ENCODE measurements at regions not wholly inside any gene's neighbourhood (a gene's known extent, or its start where the extent isn't known, plus 50 kb on each side); places are given as distances from the start of the nearest gene placed in this dataset.

DNA sequence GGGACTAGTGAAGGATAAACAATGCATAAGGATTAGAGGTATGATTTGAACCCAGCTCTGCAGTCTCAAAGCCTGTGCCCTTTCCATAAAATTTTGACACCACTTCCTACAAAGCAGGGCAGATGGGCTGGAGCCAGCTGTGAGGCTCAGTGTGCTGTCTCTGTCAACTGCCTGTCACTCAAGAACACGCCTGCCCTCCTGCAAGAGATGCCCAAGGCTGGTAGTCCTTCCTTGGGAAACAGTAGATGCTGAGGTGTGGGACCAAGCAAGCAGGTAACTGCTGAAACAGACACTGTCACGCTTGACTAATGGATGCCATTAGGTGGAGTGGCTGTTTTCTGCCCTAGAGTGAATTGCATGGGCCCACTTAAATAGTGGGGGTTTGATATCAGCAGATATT, 402.0 kb downstream of the PTPRU start:
- intact Hi-C loops (cut with DNase I) = no loop called here

DNA sequence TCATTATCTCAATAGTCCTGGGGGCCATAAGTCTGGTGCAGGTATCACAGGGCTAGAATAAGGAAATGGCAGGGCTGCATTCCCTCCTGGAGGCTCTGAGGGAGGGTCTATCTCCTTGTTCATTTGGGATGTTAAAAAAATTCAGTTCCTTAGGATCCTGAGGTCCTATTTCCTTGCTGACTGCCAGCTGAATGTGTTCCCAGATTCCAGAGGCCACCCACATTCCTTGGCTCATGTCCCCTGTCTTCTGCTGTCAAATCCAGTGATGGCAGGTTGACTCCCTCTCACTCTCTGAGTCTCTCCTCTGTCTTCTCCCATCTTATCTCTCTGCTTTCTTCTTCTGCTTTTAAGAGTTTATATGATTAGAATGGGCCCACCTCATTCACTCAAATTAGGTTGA, 400.6 kb downstream of the PTPRU start:
- intact Hi-C loops (cut with DNase I) = no loop called here
- DNase-seq = peak in 3 of 42 donors; percentile 10 to 36 (median 10)

More for the DNA sequence above, 402.0 kb downstream of the PTPRU start:
- peak in 3 of 42 donors; percentile 8 to 10 (median 8) for DNase-seq

DNA sequence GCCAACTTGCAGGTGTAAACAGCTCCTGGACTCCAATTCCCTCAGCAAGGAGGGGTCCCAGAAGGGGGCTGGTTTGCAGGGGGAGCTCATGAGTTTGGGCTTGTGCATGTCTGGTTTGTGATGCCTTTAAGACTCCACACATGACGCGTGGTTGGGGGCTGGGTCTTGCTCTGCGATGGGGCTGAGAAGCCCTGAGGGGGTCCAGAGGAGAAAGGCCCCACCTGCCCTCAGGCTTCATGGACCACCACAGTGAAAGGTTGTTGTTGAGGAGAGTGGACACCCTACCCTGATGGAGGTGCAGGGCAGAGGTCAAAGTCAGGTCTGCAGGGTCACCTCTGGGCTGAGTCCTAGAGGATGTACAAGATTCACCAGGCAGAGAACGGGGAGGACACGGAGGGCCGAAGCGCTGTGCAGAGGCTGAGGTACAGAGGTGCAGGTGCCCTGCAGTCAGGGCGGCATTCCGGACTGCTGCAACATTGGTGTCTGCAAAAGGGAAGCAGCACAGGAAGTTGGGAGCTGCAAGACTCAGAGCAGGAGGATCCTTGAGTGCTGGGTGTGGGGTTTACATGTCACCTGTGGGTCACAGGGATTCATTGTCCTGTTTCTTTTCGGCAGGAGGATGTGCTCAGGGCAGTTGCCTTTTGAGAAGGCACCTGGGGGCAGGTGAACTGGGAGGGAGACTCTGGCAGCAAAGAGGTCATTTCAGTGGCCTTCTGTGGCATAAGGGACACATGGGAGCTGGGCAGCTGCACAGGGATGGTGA, 399.4 kb downstream of the PTPRU start:
- intact Hi-C loops (cut with DNase I) = no loop called here
- DNase-seq = peak in 4 of 42 donors; percentile 5 to 25 (median 20)

DNA sequence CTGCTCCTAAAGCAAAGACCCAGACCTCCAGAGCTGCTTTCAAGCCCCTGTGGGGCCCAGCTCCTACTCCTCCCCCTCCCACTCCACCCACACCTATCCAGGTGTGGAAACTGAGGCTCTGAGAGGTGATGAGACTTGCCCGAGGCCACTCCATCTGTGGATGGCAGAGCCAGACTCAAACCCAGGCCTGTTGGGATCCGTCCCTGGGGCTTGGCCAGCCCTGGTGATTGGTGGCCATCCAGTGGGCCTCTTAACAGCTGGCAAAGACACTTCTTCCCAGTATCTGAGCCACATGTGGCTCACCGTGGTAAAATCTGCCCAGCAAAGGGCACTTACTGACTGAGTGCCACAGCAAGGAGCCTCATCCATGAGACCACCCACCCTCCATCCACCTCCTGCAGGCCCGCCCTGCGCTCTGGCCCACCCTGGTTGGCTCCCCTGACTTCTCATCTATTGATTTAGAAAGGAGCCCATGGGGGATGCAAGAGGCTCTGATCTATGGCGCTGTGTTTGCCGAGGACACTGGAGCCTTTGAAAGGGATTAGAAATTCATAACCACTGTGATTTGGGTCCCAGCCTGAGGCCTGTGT, 398.5 kb downstream of the PTPRU start:
- peak in 3 of 42 donors; percentile 7 to 21 (median 17) for DNase-seq
- intact Hi-C loops (cut with DNase I) = no loop called here

DNA sequence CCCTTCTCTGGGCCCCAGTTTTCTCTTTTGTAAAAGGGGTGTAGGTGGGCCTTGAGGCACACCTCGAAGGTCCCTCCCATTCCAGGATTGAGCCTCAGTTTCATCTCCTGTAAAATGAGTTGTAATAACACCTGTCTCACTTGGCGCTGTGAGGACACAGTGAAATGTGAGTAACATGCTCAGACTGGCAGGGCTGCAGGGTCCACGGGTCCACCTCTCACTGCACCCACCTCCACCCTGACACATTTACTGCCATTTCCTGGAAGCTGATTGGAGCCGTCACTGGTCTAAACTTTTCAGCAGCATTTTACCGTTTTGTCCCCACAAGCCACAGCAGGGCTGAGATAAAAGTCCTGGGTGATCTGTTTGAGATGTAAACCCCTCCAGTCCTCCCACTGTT, 398.0 kb downstream of the PTPRU start:
- DNase-seq = peak in 2 of 42 donors; percentile 8 to 27
- intact Hi-C loops (cut with DNase I) = no loop called here

DNA sequence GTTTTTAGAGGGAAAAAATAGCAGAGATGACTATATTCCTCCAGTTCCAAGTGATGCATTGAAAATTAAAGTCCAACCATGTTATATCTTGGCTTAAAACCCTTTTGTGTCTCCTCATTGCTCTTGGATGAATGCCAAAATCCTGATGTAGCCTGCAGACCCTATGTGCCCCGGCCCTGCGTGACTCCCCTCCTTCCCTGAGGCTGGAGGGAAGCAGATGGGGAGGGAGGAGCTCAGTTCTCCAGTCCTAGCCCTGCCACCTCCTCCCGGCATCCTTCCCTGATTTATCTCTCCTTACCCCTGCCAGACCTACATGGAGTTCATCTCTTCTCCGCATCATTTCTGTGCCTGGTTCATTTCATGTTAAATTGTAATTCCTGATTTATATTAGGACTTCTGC, 397.4 kb downstream of the PTPRU start:
- DNase-seq = peak in 2 of 42 donors; percentile 15 to 24
- intact Hi-C loops (cut with DNase I) = no loop called here

DNA sequence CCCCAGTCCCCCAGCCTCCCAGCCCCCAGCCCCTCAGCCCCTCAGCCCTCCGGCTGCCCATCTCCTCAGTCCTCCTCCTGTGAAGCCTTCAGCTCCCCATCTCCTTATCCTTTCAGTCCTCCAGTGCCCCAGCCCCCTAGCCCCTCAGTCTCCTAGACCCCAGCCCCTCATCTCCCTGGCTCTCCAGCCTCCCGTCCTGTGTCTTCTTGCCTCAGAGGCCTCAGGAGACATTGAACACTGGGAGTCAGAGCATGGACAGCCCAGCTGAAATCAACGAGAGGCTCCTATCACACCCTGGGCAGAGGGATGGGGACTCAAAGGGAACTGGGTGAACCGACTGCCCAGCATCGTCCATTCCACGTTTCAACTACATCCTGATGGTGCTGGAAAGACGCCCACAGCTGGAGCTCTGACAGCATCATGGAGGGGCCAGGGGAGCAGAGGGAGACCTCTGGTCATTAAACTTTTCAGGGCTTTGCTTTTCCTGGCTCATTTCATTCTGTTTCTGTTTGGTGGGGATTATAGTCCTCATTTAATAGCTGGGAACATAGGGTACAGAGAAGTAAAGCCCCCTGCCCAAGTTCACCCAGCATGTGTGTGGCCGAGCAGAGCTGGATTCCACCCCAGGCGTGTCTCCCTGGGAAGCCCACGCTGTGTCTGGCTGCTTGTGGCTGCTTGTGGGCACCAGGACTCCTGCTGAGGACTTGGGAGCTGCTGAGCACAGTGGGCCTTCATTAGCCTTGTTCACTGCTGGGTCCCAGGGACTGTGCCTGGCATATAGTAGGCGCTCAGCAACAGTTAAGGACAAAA, 396.7 kb downstream of the PTPRU start:
- intact Hi-C loops (cut with DNase I) = no loop called here

DNA sequence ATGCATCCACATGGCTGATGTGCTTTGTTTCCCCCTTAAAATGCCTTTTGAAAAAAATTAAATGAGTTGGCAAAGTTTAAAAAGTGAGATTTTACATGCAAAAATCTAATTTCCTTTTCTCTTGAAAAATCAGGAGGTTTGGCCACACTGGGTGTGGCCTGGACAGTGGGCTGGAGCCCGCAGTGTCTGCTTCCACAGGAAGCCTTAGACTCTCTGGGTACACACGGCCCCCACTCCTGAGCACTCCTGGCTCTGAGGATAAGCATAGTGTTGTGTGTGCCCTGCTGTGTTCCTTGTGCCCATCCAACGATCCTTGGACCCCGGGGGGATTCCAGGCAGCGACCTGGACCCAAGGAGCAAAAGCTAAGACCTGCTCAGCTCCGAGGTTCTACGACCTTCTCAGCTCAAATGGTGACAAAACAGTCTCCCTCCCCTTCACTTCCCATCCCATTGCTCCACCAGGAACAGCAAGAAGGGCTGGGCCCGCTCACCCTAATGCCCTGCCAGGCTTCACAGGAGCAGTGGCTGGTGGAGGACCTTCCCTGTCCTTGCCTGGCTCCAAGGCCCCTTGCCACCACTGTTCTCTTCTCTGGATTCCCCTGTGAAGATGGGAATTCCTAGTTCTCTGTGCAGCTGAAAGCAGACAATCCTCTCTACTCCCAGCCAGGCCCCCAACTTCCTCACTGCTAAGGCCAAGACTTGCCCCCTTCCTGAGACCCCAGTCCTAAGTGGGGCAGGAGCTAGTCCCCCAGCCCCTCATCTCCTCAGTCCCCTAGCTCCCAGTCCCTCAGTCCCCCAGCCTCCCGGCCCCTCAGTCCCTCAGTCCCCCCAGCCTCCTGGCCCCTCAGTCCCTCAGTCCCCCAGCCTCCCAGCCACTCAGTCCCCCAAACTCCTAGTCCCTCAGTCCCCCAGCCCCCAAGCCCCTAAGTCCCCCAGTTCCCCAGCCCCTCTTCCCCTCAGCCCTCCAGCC, 395.8 kb downstream of the PTPRU start:
- intact Hi-C loops (cut with DNase I) = no loop called here
- peak in 3 of 42 donors; percentile 2 to 26 (median 23) for DNase-seq

More for the DNA sequence above, 396.7 kb downstream of the PTPRU start:
- DNase-seq = peak in 3 of 42 donors; percentile 23 to 32 (median 28)

DNA sequence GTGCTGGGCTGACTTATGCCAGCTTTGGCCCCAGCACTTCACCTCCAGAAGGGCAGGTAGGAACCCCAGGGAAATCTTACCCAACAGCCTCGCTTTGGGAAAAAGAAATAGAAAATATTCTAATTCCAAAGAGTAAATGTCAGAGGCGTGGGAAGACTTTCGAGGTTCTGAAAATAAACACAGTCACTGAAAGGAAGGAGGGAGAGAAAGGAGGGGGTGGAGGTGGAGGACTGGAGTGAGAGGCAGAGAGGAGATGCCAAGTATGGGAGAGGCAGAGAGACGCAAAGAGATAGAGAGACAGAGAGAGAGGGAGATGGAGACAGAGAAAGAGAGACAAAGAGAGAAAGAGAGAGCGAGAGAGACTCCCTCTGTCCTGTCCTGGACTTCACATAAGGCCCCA, 395.0 kb downstream of the PTPRU start:
- intact Hi-C loops (cut with DNase I) = no loop called here
- peak in 6 of 42 donors; percentile 17 to 49 (median 22) for DNase-seq

DNA sequence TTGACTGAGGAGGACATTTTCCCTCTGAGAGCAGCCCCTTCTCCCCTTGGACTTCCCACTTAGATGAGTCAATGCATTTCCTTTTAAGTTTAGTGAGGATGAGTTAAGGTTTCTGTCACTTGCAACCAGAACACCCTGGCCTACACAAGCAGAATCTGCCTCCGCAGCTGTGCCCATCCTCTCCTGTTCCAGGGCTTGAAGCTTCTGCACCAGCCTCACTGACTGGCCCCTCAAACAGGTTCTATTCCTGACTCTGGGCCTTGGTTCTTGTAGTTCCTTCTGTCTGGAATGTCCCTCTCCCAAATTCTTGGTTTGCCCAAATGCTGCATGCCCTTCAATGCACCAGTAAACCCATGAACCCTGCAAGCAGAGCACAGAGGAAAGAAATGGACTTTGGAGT, 394.4 kb downstream of the PTPRU start:
- intact Hi-C loops (cut with DNase I) = no loop called here

DNA sequence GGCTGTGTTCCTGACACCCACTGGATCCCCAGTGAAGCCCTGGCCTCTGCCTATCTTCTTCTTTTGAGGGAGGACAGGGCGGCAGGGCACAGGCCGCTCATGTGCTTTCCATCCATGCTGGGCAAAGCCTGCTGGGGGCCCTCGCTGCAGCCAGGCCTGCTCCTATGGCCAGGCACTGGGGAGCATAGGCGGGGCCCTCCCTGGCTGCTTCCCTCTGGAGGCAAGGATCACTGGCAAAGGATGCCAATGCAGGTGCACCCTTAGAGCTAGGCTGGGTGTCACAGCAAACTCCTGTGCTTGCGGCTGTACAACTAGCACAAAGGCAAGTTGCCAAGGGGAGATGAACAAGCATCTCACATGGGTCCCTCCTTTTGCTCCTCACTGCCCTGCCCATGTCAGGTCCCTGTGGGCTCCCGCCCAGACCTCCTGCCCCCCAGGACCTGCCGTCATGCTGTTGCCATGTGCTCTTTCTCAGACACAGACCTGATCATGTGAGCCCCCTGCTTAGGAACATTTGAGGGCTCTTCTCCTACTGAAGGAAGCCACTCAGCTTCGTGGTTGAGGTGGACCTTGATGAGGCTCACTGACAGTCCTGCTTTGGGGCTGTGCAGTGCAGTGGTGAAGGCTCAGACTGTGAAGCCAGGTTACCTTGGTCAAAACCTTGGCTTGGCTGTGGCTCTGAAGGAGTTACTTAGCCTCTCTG, 393.6 kb downstream of the PTPRU start:
- peak in 4 of 42 donors; percentile 13 to 25 (median 18) for DNase-seq
- intact Hi-C loops (cut with DNase I) = no loop called here

More for the DNA sequence above, 394.4 kb downstream of the PTPRU start:
- DNase-seq = peak in 1 of 42 donors; percentile 37

DNA sequence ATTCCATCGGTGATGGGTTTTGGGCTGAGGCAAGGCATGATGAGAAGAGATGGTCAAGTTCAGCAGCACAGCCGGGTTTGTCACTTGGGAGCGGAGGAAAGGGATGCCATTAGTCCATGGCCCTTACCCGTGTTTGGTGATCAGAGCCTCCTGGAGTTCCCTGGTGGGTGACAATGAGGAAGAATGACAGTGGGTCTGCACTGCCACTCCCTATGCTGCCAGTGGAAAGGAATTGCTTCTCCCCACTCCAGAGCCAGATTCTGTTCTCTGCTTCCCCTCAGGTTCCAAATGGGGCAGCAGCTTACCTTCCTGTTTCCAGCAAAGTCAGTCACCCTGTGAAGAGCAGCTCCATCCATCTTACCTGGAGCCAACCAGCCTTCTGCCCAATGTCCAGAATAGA, 393.1 kb downstream of the PTPRU start:
- intact Hi-C loops (cut with DNase I) = no loop called here
- peak in 3 of 42 donors; percentile 8 to 32 (median 26) for DNase-seq

DNA sequence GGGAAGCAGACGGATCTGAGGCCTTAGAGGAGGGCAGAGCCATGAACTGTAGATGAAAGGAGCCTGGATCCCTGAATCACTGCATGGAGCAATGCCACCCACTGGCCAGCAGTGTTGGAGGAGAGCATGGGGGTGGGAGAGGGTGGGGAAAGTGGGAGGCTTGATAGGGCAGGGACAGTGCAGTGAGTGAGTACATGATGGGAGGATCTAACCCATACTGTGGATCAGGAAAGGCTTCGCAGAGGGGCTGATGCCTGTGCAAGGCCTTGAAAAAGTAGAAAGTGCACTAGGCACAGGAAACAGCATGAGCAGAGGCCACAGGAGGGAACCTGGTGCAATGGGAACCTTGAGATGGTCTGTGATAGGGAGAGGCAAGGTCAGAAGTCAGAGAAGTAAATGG, 391.9 kb downstream of the PTPRU start:
- intact Hi-C loops (cut with DNase I) = no loop called here

DNA sequence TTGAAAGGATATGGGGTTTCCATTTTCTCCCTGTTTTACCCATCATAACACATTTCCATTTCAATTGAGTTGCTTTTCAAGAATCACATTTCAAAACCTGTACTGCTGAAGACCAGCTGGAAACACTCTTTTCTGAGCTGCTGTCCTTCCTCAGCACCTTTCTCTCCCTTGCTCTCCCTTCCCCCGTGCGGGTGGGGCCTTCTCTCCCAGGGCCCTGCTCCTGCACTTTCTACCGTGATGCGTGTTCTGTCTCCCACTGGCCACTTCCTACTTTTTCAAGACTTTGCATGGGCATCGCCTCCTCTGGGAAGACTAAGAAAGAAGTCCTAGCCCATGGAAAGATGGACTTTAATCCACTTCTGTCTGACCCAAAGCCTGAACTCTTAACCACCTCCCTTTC, 390.4 kb downstream of the PTPRU start:
- intact Hi-C loops (cut with DNase I) = no loop called here

More for the DNA sequence above, 391.9 kb downstream of the PTPRU start:
- DNase-seq = peak in 2 of 42 donors; percentile 1 to 9

DNA sequence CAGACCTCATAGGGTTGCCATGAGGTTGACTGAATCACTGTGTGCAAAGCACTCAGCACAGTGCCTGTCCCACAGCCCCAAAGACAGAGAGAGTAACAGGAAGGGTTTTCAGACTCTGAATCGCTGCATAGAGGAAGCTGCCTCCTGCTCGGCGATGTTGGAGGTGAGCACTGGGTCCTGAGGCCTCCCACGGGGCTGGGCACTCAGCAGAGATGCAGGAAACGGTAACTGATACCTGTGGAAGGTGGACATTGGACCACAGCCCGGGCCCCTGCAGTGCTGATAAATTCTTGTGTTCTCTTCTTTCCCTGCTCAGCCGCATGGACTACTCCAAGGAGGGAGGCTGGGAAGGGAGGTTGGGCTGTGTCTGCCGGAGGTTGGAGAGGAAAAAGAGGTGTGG, 389.7 kb downstream of the PTPRU start:
- intact Hi-C loops (cut with DNase I) = no loop called here
- DNase-seq = peak in 2 of 42 donors; percentile 9 to 17

More for the DNA sequence above, 390.4 kb downstream of the PTPRU start:
- DNase-seq = peak in 3 of 42 donors; percentile 14 to 26 (median 20)

DNA sequence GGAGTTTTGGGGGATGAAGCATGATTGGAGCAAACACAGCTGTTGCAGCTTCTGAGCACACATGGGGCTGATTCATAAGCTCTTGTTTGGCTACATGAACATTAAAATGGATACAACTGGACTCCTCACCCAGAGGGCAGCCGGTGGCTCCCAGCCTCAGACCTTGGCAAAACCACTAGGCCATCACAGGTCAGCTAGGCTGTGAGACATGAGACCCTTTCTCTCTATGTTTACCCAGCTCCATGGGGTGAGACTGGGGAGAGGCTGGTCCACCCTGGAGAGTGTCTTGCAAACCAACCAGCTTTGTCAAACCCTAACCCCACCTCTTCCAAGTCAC, 388.7 kb downstream of the PTPRU start:
- intact Hi-C loops (cut with DNase I) = no loop called here

DNA sequence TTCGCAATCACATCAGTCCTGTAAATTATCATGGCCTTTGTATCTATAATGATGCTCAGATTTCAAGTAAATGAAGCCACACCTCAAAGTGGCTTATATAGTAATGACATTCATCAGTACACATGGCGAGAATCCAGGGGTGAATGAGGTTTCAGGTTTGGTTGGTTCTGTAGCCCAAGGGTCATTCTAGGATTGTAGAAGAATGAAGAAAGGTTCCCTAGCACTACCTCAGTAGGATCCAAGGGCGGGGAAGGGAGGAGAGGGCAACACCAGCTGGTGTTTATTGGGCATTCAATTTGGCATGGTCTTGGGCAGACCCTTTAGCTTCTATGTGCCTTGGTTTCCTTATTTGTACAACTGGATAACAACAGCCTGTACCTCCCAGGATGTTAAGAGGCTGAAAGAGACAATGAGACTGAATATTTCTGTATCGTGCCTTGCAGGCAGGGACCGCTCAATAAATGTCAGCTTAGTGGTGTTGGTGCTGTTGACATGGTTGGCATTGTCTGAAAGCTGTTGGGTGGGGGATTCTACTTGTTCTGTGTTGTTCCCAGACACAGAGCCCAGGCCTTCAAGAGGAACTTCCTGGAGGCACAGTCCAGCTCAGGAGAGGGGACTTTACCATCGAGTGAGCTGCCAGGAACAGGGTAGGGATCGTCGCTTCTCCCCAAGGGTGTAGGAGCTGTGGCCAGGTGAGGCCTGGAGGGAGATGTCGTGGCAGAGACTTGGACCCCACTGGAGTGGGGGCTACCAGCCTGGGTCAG, 388.2 kb downstream of the PTPRU start:
- peak in 2 of 42 donors; percentile 3 to 19 for DNase-seq
- intact Hi-C loops (cut with DNase I) = no loop called here

More for the DNA sequence above, 388.7 kb downstream of the PTPRU start:
- DNase-seq = peak in 3 of 42 donors; percentile 4 to 27 (median 21)

Measured in head of caudate nucleus (tissue), 42 donors.